Thyroid gland (tissue), 4 donors: ENCODE measurements at regions not wholly inside any gene's neighbourhood (a gene's known extent, or its start where the extent isn't known, plus 50 kb on each side); places are given as distances from the start of the nearest gene placed in this dataset.

Experiments
- DNase-seq, 2 donors: peaks; one replicate each; pipeline ENCODE4 v3.0.0-alpha.2; 2019
- H3K27ac ChIP-seq, 3 donors: fragments of 200-600 bp; sonication (generic); 1 replicate in 2 of 3; 2 replicates in 1 of 3; pipeline ENCODE4 v1.5.1; 2016 to 2019; ENCODE audit warnings: mild to moderate bottlenecking in 1 of 3, moderate library complexity in 1 of 3
- H3K27me3 ChIP-seq: fragments of 200-600 bp; sonication (generic); one replicate; pipeline ENCODE4 v1.5.1; 2019
- H3K36me3 ChIP-seq, 2 donors: fragments of 200-600 bp; sonication (generic); one replicate each; pipeline ENCODE4 v1.5.1; 2016 to 2019
- H3K4me1 ChIP-seq, 2 donors: fragments of 200-600 bp; sonication (generic); one replicate each; pipeline ENCODE4 v1.5.1; 2017 to 2019
- H3K4me3 ChIP-seq, 3 donors: fragments of 200-600 bp; sonication (generic); replicated peaks in 1 of 3; 1 replicate in 2 of 3; 2 replicates in 1 of 3; pipeline ENCODE4 v1.5.1; 2016; ENCODE audit warnings: mild to moderate bottlenecking in 1 of 3
- H3K9me3 ChIP-seq: fragments of 200-600 bp; sonication (generic); one replicate; pipeline ENCODE4 v1.5.1; 2017
- POLR2A ChIP-seq, 2 donors: fragments of 450-650 bp; IDR thresholded peaks; one replicate each; pipeline ENCODE4 v1.6.1; 2017; ENCODE audit warnings: antibody characterized with exemption in 2 of 2, mild to moderate bottlenecking in 2 of 2, moderate library complexity in 1 of 2
- whole genome bisulfite sequencing, 2 donors: methylation state at CpG; one replicate each; pipeline ENCODE4 v1.1.5; 2017; 5-methylcytosine and 5-hydroxymethylcytosine counted together
- intact Hi-C: fragments of 100-400 bp; cut with DNase I; formaldehyde crosslinking; loops from one replicate; pipeline ENCODE4 v1.15.1; 2023
- TF ChIP-seq, protein P1 (sequence below), 6 experiments: fragments of 200-600 bp in 3 of 6; fragments of 450-650 bp in 3 of 6; sonication (generic) in 3 of 6; IDR thresholded peaks; one replicate each; pipeline ENCODE4 v1.5.1; 2016 to 2019; ENCODE audit warnings: antibody characterized with exemption in 6 of 6, mild to moderate bottlenecking in 2 of 6, inconsistent platforms in 1 of 6, moderate library complexity in 1 of 6

GRCh38 chr15:26442680-26443079, 330.2 kb downstream of the GABRB3 start:
- Histone ChIP-seq H3K36me3 (no peaks in the 10 kb centered on the region), H3K4me1 (no peaks in the 10 kb centered on the region), H3K27me3 (no peaks in the 10 kb centered on the region), H3K4me3 (no peak overlapping the region), H3K9me3 (no peaks in the 10 kb centered on the region), H3K27ac (no peak overlapping the region)
- WGBS, 2 donors, result 88 to 90% methylated on average over 5 of the region's 5 CpGs
- intact Hi-C loops, result no loop called here
- DNase-seq, result no peak
- TF ChIP-seq POLR2A (IDR thresholded peaks at IDR 0.05), result no peak
- TF ChIP-seq, protein P1, sequence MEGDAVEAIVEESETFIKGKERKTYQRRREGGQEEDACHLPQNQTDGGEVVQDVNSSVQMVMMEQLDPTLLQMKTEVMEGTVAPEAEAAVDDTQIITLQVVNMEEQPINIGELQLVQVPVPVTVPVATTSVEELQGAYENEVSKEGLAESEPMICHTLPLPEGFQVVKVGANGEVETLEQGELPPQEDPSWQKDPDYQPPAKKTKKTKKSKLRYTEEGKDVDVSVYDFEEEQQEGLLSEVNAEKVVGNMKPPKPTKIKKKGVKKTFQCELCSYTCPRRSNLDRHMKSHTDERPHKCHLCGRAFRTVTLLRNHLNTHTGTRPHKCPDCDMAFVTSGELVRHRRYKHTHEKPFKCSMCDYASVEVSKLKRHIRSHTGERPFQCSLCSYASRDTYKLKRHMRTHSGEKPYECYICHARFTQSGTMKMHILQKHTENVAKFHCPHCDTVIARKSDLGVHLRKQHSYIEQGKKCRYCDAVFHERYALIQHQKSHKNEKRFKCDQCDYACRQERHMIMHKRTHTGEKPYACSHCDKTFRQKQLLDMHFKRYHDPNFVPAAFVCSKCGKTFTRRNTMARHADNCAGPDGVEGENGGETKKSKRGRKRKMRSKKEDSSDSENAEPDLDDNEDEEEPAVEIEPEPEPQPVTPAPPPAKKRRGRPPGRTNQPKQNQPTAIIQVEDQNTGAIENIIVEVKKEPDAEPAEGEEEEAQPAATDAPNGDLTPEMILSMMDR (IDR thresholded peaks at IDR 0.05), result no peak

GRCh38 chr15:26439681-26440080, 333.2 kb downstream of the GABRB3 start:
- Histone ChIP-seq H3K4me1 (no peaks in the 10 kb centered on the region), H3K27me3 (no peaks in the 10 kb centered on the region), H3K4me3 (no peak overlapping the region), H3K36me3 (no peaks in the 10 kb centered on the region), H3K27ac (no peak overlapping the region), H3K9me3 (no peaks in the 10 kb centered on the region)
- DNase-seq, result no peak
- 53 to 56% methylated on average over 3 of the region's 3 CpGs for WGBS, 2 donors
- intact Hi-C loops, result no loop called here
- TF ChIP-seq POLR2A (IDR thresholded peaks at IDR 0.05), result no peak
- TF ChIP-seq, protein P1 (IDR thresholded peaks at IDR 0.05), result no peak

DNA sequence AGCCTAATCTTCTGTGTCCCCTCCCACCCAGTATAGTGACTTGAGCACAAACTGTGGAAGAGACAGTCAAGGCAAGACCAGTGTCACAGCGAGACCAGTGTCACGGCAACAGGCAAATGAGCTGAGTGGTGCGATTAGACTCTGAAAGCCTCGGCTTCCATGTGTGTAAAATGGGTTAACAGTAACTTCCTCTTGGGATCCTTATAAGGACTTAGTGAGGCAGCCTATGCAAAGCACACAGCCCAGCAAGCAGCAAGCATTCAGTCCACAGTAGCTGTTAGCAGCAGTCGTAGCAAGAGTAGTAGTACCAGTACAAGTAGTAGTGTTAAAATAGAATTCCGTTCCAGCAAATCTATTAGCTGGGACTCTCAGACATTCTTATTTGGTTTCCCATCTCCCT, 334.1 kb downstream of the GABRB3 start:
- intact Hi-C loops, result no loop called here
- no peaks in the 10 kb centered on the region for H3K27me3 ChIP-seq
- DNase-seq, result no peak
- H3K27ac ChIP-seq, result no peak overlapping the region
- no peak for TF ChIP-seq POLR2A (IDR thresholded peaks at IDR 0.05)
- TF ChIP-seq, protein P1 (IDR thresholded peaks at IDR 0.05), result no peak
- WGBS, 2 donors, result 77 to 82% methylated on average over 6 of the region's 6 CpGs
- no peaks in the 10 kb centered on the region for H3K4me1 ChIP-seq
- no peak overlapping the region for H3K4me3 ChIP-seq
- H3K36me3 ChIP-seq, result no peaks in the 10 kb centered on the region
- no peaks in the 10 kb centered on the region for H3K9me3 ChIP-seq

- H3K4me1 ChIP-seq, result no peaks in the 10 kb centered on the region
- no peak overlapping the region for H3K27ac ChIP-seq
- TF ChIP-seq, protein P1 (IDR thresholded peaks at IDR 0.05), result no peak
- no peak for TF ChIP-seq POLR2A (IDR thresholded peaks at IDR 0.05)
- no peaks in the 10 kb centered on the region for H3K27me3 ChIP-seq
- H3K4me3 ChIP-seq, result no peak overlapping the region
- intact Hi-C loops, result no loop called here
- H3K9me3 ChIP-seq, result no peaks in the 10 kb centered on the region
- 59 to 60% methylated on average over 4 of the region's 4 CpGs for WGBS, 2 donors
- no peak for DNase-seq
- no peaks in the 10 kb centered on the region for H3K36me3 ChIP-seq
Observed at GRCh38 chr15:26438316-26438715, 334.6 kb downstream of the GABRB3 start.

DNA sequence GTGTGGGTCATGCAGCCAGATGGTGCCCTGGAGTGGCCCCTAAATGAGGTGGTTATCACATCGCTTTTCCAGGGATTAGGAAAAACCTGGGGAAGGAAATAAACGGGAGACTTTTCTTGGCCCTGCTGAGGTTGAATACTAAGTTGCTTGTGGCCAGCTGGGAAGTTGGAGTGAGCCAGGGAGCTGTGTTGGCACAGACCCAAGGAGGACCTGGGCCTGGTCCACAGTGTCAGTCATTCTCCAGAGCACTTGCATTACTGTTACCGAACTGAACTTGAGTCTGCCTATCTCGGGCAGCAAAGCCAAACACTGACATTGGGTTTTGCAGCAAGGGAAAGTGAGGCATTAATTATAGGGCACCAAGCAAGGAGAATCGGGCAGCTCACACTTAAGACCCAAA, 339.0 kb downstream of the GABRB3 start:
- no peak for TF ChIP-seq POLR2A (IDR thresholded peaks at IDR 0.05)
- TF ChIP-seq, protein P1 (IDR thresholded peaks at IDR 0.05), result no peak
- DNase-seq, result no peak
- H3K4me1 ChIP-seq, result no peaks in the 10 kb centered on the region
- no peak overlapping the region for H3K4me3 ChIP-seq
- no peak overlapping the region for H3K27ac ChIP-seq
- H3K9me3 ChIP-seq, result no peaks in the 10 kb centered on the region
- WGBS, 2 donors, result 67 to 88% methylated on average over 5 of the region's 5 CpGs
- intact Hi-C loops, result no loop called here
- H3K36me3 ChIP-seq, result no peaks in the 10 kb centered on the region
- no peaks in the 10 kb centered on the region for H3K27me3 ChIP-seq
